NOMO-1 (cell line): ENCODE measurements at regions not wholly inside any gene's neighbourhood (a gene's known extent, or its start where the extent isn't known, plus 50 kb on each side); places are given as distances from the start of the nearest gene placed in this dataset.

Experiments used
- DNase-seq, 2 experiments: peaks; one replicate each; lab custom pipeline; 2025; ENCODE audit not compliant: unreplicated experiment in 2 of 2; lab: John Stamatoyannopoulos, UW

DNA sequence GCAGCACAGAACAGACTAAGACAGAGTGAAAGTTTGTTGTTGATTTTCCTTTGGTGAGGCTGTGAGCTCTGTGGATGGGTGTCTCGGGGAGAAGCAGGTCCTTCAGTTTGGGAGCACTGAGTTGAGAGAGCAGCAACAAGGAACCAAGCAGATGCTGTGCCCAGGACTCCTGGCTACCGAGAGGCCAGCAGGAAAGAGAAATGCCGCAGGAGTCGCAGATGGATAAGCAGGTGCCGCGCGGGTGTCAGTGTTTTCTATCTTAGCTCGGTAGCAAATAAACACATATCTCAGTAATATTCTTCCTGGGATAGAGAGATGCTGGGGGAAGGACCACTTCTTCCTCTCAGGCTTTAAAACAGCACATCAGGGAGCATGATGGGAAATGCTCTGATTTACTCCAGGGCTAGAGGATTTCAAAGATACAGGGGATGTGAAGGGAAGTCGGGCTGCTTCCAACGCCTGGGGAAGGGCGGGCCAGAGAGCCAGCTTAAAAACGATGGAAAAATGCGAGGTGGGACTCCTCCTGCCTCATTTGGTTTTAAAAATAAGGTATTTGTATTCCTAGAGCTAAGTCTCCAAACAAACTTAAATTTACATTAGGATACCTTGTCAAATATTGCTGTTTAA lies 470.7 kb upstream of the B3GAT1 start:
- no peak for DNase-seq

DNA sequence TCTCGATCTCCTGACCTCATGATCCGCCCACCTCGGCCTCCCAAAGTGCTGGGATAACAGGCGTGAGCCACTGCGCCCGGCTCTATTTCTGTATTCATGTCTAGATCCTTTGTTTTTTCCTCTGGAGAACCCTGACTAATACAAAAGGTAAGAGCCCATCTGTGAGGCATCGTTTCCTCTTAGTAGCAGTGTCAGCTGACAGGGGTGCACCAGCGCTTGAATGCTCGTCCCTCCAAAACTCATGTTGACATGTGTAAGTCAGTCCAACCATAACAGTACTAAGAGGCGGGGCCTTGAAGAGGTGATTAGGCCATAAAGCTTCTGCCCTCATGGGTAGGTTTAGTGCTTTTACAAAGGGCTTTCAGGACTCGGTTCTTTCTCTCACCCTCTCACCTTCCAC lies 470.1 kb upstream of the B3GAT1 start:
- DNase-seq: no peak

- DNase-seq: no peak
These were observed 468.7 kb upstream of the B3GAT1 start for GRCh38 chr11:134880788-134881187.

- no peak for DNase-seq
These were observed 467.9 kb upstream of the B3GAT1 start for GRCh38 chr11:134879931-134880330.

DNA sequence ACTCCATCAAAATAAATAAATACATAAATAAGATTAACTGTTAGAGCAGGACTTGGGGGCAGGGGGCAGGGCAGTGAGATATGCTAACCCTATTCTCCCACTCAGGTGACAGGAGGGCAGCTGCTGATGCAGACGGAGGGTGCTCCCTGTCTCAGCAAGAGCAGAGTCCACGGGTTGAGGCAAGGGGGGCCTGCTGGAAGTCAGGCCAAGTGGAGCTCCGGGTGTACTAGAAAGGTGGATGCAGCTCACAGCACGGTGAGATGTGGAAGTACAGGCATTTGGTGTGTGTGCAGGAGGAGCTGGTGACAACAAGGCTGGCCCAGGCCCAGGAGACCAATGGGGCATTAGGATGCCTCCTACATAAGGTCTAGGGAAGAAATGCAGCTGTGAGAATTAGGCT lies 467.3 kb upstream of the B3GAT1 start:
- no peak for DNase-seq

- no peak for DNase-seq
These were observed 466.7 kb upstream of the B3GAT1 start for GRCh38 chr11:134878785-134879184.

DNA sequence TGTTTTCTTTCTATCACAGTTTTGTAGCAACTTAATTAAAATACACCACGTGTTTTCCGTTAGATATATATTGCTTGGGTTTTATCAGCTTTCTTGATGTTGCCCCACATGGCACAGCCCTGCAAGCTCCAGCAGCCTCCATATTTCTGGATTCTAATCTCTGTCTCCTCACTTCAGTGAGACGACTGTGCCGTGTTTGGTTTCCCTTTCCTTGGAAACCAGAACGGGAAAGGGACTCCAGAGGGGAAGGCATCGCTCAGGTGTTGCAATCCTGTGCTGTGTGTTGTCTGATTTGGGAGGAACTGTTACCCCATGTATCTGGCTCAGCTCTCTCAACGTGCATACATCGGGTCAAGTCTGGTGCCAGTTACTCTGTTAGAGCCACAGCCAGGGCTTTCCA lies 464.2 kb upstream of the B3GAT1 start:
- DNase-seq: no peak

DNA sequence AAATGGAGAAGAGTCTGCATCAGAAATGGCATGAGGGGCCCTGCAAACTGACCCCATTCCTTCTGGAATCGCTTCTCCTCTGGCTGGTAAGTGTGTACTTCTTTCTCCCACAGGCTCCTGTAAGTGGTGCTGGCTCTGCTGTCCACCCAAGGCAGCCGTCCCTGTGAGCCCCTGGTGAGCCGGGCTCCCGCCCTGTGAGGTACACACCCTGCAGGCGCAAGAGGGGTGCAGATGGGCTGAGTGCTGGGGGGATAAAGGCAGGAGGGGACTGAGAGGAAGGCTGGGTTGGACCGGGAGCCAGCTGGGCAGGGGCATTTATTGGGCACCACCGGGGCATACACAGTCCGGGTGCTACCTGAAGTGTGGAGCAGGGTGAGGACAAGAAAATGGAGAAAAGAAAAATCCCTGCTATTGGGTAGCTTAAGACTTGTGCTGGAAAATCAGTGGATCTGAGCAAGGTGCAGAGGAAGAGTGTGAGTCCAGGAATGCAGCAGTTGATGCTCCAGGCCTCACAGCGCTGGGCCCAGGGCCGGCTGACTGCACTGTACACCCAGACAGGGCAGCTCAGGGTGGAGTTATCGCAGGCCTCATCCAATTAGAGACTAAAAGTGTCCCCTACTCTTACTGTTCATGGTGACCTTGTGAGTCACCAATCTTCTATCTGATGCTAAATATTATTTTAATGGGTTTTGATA lies 455.1 kb upstream of the B3GAT1 start:
- no peak for DNase-seq

GRCh38 chr11:134866215-134866614 lies 454.2 kb upstream of the B3GAT1 start:
- no peak for DNase-seq

DNA sequence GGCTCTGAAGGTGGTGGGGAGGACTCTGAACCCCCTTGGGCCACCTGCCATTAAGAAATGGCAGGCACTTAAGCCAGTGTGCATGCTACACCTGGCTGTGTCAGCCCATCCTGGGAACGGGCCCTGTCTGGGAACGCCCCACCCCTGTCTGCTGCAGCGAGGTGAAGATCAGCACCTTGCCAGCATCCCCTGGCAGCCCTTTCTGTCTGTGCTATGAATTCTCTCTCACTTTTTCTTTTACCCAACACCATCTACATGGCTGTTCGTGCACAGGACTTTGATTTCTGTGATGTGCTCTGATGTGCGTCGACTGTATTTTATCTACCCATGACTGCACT lies 452.9 kb upstream of the B3GAT1 start:
- DNase-seq: no peak

DNA sequence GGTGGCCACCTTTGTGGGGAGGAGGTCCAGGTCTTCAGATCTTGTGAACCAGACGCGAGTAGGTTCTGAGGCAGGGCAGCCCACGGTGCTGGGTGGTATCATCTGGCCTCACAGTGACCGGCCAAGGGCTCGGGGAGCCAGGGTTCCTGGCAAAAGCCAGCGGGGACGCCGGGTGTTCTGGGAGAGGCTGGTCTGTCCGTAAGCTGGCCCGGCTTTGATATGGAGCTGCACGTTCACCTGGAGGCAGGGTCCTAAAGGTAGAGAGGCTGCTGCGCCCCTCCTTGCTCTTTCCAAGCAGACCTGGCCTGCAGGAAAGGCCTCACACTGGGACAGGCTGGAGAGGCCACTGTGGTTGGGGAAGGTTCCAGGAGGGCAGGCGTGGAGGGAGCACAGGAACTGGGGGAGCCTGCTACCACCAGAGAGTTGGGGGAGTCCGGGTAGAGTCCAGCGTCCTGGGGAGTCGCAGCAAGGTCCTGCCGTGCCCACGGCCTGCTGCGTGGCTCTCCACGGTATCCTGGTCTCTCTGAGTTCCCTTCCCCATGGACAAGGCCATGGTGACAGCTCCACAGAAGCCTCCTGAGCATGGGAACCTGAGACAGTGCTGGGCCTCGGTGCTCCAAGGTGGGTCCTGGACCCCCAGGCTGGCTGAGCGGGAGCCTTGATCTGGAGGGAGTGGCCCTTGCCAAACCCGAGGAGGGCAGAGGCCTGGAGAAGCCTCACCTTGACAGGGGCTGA lies 452.4 kb upstream of the B3GAT1 start:
- no peak for DNase-seq

DNA sequence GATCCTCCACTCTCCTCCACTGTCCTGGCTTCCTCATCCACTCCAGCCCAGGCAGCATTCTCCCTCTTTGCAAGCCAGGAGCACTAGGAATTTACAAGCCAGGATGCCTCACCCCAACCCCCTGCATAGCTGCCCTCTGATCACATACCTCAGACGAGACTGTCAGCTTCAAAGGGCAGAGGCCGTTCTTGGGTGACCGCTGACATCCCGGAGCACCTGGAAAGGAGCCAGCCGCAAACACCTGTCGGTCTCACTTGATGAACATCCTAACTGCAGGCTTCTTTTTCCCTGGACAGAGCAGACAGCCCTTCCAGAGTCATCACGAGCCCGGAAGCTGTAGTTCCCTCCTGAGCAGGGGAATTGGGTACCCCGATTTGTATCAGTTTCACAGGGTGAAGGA lies 451.3 kb upstream of the B3GAT1 start:
- no peak for DNase-seq

GRCh38 chr11:134862587-134863195 lies 450.6 kb upstream of the B3GAT1 start:
- DNase-seq: no peak

GRCh38 chr11:134862105-134862502 lies 450.1 kb upstream of the B3GAT1 start:
- no peak for DNase-seq

GRCh38 chr11:134861490-134862104 lies 449.6 kb upstream of the B3GAT1 start:
- no peak for DNase-seq

DNA sequence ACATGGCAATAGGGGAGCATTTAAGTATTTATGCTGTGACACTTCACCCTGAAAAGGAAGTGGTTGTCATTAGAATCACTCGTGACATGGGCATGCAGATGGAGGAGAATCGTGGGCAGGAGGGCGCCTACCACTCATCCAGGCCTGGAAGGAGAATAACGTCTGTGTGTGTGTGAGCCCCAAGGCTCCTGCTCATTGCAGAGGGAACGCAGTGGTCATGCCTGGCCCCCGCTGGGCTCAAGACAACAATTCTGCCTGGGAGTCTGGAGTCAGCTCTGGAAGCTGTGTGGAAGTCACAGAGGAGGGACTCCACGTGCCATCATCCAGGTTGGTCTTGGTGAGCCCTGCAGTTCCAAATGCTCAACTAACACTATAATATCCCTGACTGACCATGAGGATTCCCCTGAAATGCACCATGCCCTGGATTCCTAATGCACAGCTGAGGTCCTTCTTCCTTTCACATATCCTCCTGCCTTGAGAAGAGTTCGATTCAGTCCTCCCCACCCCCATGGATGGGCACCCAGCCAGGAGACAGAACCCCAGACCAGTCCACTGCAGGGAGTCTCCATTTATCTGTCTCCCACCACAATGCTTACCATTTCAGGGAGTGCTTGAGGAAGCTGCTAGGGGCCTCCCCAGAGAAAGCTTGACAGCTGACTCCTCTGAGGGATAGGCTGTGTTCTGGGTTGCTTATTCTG lies 446.9 kb upstream of the B3GAT1 start:
- DNase-seq: no peak

- DNase-seq: no peak
These were observed 445.0 kb upstream of the B3GAT1 start for GRCh38 chr11:134857035-134857434.

- DNase-seq: no peak
These were observed 444.3 kb upstream of the B3GAT1 start for GRCh38 chr11:134856056-134856971.
